ENCODE measurements at regions not wholly inside any gene's neighbourhood (a gene's known extent, or its start where the extent isn't known, plus 50 kb on each side); places are given as distances from the start of the nearest gene placed in this dataset.

DNA sequence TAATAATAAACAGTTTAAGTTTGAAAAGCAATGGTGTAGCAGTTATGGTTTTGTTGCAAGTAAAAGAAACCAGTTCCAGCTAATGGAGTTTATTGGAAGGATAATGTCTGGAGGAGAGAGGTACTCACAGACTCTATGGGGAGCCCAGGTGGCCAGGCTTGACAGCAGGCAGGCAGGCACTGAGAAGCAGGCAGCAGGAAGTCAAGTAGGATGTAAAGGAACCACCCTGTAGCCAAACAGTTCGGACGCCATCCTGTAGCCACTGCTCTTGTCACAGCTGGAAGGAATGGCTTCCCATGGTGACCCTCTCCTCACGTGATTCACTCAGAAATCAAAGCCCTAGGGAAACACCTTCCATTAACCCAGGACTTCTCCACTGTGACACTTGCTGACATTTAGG, 96.7 kb upstream of the MC3R start:
- H3K27ac Mint-ChIP-seq: no peak overlapping the region
- H3K9me3 Mint-ChIP-seq: peaks cover 55% of the 10 kb centered on the region
- H3K27me3 Mint-ChIP-seq (ENCODE audit: low read depth): no peaks in the 10 kb centered on the region
- TF ChIP-seq, protein P1, sequence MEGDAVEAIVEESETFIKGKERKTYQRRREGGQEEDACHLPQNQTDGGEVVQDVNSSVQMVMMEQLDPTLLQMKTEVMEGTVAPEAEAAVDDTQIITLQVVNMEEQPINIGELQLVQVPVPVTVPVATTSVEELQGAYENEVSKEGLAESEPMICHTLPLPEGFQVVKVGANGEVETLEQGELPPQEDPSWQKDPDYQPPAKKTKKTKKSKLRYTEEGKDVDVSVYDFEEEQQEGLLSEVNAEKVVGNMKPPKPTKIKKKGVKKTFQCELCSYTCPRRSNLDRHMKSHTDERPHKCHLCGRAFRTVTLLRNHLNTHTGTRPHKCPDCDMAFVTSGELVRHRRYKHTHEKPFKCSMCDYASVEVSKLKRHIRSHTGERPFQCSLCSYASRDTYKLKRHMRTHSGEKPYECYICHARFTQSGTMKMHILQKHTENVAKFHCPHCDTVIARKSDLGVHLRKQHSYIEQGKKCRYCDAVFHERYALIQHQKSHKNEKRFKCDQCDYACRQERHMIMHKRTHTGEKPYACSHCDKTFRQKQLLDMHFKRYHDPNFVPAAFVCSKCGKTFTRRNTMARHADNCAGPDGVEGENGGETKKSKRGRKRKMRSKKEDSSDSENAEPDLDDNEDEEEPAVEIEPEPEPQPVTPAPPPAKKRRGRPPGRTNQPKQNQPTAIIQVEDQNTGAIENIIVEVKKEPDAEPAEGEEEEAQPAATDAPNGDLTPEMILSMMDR (IDR thresholded peaks at IDR 0.05; ENCODE audit: unreplicated experiment): no peak
- no peak overlapping the region for H3K4me3 Mint-ChIP-seq
- DNase-seq (ENCODE audit: low spot score in 2 of 2, unreplicated experiment in 2 of 2): no peak
- peaks cover 2% of the 10 kb centered on the region for H3K36me3 Mint-ChIP-seq
- H3K4me1 Mint-ChIP-seq: no peaks in the 10 kb centered on the region

DNA sequence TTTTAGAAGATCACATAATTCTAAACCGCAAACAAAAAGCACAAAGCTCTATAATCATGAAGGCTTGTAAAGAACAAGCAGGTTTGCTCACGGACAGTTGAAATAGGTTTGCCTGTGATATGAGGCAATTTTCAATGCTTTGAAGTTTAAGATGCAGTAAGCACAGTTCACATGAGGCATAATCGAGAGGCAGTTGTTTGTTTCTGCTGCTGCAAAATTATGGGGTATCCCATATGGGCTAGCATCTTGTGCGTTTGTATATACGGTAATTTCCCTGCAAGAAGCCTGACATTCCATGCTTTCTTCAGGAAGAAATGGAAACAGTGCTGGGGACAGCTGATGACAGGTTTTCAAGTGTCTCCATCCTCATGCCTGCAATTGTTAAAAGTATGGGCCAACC, 94.6 kb upstream of the MC3R start:
- peaks cover 56% of the 10 kb centered on the region for H3K9me3 Mint-ChIP-seq
- no peak overlapping the region for H3K27ac Mint-ChIP-seq
- no peaks in the 10 kb centered on the region for H3K27me3 Mint-ChIP-seq (ENCODE audit: low read depth)

DNA sequence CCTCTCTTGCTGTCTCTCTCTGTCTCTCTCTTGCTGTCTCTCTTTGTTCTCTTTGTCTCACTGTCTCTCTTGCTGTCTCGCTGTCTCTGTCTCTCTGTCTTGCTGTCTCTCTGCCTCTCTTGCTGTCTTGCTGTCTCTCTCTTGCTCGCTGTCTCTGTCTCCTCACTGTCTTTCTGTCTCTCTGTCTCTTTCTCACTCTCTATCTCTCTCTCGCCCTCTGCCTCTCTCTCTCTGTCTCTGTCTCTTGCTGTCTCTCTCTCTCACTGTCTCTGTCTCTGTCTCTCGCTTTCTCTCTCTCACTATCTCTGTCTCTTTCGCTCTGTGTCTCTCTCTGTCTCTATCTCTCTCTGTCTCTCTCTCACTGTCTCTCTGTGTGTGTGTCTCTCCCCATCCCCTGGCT, 92.9 kb upstream of the MC3R start:
- Mint-ChIP-seq H3K4me1 (no peaks in the 10 kb centered on the region), H3K4me3 (no peak overlapping the region), H3K9me3 (peaks cover 68% of the 10 kb centered on the region), H3K27ac (no peak overlapping the region), H3K36me3 (peaks cover 2% of the 10 kb centered on the region), H3K27me3 (ENCODE audit: low read depth) (no peaks in the 10 kb centered on the region)
- TF ChIP-seq, protein P1 (IDR thresholded peaks at IDR 0.05; ENCODE audit: unreplicated experiment): no peak
- no peak for DNase-seq (ENCODE audit: low spot score in 2 of 2, unreplicated experiment in 2 of 2)

More for the DNA sequence above, 94.6 kb upstream of the MC3R start:
- Mint-ChIP-seq H3K4me3 (no peak overlapping the region), H3K4me1 (no peaks in the 10 kb centered on the region), H3K36me3 (peaks cover 2% of the 10 kb centered on the region)
- DNase-seq (ENCODE audit: low spot score in 2 of 2, unreplicated experiment in 2 of 2): no peak
- TF ChIP-seq, protein P1 (IDR thresholded peaks at IDR 0.05; ENCODE audit: unreplicated experiment): no peak

DNA sequence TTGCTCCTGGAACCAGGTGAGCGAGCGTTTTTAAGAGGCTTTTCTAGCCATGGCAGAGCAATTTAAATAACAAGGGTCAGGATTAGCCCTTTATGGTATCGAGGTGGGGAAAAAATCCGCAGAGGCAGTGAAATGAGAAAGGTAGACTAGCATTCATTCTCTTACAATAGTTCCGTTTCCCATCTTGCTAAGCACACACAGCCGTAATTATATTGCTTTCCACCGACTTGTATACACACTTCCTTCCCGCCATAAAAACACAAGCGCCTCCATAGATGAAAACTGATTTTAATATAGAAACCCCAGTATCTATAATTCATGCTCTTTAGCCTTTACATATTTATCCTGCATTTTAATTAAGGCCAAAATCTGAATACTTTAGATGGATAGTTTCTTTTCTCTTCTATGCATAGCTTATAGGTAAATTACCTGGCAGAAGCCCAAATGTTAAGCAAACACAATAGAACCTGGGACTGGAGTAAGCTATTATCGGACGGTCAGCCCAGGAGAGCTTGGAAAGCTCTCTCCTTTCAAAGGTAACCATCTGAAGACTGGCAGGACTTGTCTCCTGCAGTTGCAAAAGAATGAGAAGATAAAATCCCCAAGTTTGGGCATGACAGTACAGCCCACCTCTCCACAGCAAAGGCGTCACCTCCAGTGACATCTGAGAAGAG, 90.9 kb upstream of the MC3R start:
- Mint-ChIP-seq H3K27ac (no peak overlapping the region), H3K27me3 (ENCODE audit: low read depth) (no peaks in the 10 kb centered on the region), H3K4me1 (no peaks in the 10 kb centered on the region), H3K36me3 (peaks cover 2% of the 10 kb centered on the region), H3K9me3 (peaks cover 79% of the 10 kb centered on the region), H3K4me3 (no peak overlapping the region)
- TF ChIP-seq, protein P1 (IDR thresholded peaks at IDR 0.05; ENCODE audit: unreplicated experiment): no peak
- no peak for DNase-seq (ENCODE audit: low spot score in 2 of 2, unreplicated experiment in 2 of 2)

DNA sequence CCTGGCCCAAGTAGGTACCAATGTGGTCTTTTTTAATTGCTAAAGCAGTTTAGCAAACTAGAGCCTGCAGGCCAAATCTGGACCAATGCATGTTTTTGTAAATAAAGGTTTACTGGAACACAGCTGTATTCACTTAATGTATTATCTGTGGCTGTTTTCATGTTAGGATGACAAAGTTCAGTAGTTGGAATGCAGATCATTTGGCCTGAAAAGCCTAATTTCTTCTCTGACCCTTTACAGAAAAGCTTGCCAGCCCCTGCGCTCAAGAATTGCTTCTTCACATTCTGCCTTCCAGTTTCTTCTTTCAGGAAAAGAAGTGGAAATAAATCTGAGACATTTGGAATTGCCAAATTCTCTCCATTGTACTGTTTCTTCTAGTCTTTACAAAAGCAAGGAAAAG, 90.0 kb upstream of the MC3R start:
- no peak for DNase-seq (ENCODE audit: low spot score in 2 of 2, unreplicated experiment in 2 of 2)
- H3K4me1 Mint-ChIP-seq: no peaks in the 10 kb centered on the region
- peaks cover 74% of the 10 kb centered on the region for H3K9me3 Mint-ChIP-seq
- TF ChIP-seq, protein P1 (IDR thresholded peaks at IDR 0.05; ENCODE audit: unreplicated experiment): no peak
- H3K27me3 Mint-ChIP-seq (ENCODE audit: low read depth): no peaks in the 10 kb centered on the region
- no peak overlapping the region for H3K27ac Mint-ChIP-seq
- H3K36me3 Mint-ChIP-seq: peaks cover 2% of the 10 kb centered on the region
- no peak overlapping the region for H3K4me3 Mint-ChIP-seq

DNA sequence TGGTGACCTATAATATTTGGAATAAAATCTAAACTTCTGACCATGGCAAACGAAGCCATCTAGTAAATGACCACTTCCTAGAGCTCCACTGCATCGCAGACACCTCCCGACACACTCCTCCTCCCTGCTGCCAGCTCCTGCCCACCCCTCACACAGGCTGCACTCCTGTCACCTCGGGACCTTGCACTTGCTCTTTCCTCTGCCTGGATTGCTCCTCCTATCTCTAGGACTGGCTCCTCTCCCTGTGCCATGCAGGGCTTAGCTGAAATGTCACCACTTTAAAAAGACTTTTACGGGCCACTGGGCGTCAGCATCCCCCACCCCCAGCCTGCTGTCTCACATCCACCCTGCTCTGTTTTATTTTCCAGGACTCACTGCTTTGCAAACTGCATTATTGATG, 87.6 kb upstream of the MC3R start:
- no peak overlapping the region for H3K27ac Mint-ChIP-seq
- DNase-seq (ENCODE audit: low spot score in 2 of 2, unreplicated experiment in 2 of 2): no peak
- no peaks in the 10 kb centered on the region for H3K27me3 Mint-ChIP-seq (ENCODE audit: low read depth)
- TF ChIP-seq, protein P1 (IDR thresholded peaks at IDR 0.05; ENCODE audit: unreplicated experiment): no peak
- no peaks in the 10 kb centered on the region for H3K4me1 Mint-ChIP-seq
- no peak overlapping the region for H3K4me3 Mint-ChIP-seq
- H3K36me3 Mint-ChIP-seq: peaks cover 3% of the 10 kb centered on the region
- H3K9me3 Mint-ChIP-seq: peaks cover 74% of the 10 kb centered on the region
